Colonic mucosa (tissue), 4 donors: ENCODE measurements at regions not wholly inside any gene's neighbourhood (a gene's known extent, or its start where the extent isn't known, plus 50 kb on each side); places are given as distances from the start of the nearest gene placed in this dataset.

Source experiments
- DNase-seq: peaks from one replicate; pipeline ENCODE4 v3.0.0-alpha.2; 2020
- H3K27ac ChIP-seq: fragments of 200-600 bp; one replicate; pipeline ENCODE4 v1.8.0; 2021
- H3K27me3 ChIP-seq: fragments of 200-600 bp; one replicate; pipeline ENCODE4 v1.8.0; 2021
- H3K36me3 ChIP-seq: fragments of 200-600 bp; one replicate; pipeline ENCODE4 v1.8.0; 2021
- H3K4me1 ChIP-seq: fragments of 200-600 bp; one replicate; pipeline ENCODE4 v1.8.0; 2021; ENCODE audit warnings: mild to moderate bottlenecking
- H3K4me3 ChIP-seq: fragments of 200-600 bp; one replicate; pipeline ENCODE4 v1.8.0; 2021
- H3K9ac ChIP-seq, 2 donors: one replicate each; pipeline ENCODE4 v1.7.0; 2013; ENCODE audit warnings: control low read depth in 2 of 2, low read depth in 2 of 2, low read length in 2 of 2
- H3K9me3 ChIP-seq: fragments of 200-600 bp; one replicate; pipeline ENCODE4 v1.8.0; 2021
- CTCF ChIP-seq: fragments of 200-600 bp; IDR thresholded peaks from one replicate; pipeline ENCODE4 v1.8.0; 2022; ENCODE audit warnings: antibody characterized with exemption, mild to moderate bottlenecking
- intact Hi-C: fragments of 100-400 bp; cut with DNase I; formaldehyde crosslinking; loops from one replicate; pipeline ENCODE4 v1.14.1; 2022
- donor health status: healthy.
- donor health status: DM: no; HTN: no; CAD: no.
- donor health status: DM: no; HTN: no; CAD: no.

GRCh38 chr2:128787616-128788015 lies 468.9 kb upstream of the HS6ST1 start:
- no peak for TF ChIP-seq CTCF
- intact Hi-C loops, result no loop called here
- Histone ChIP-seq H3K4me1 (no peaks in the 10 kb centered on the region), H3K27ac (no peak overlapping the region), H3K27me3 (no peaks in the 10 kb centered on the region), H3K4me3 (no peak overlapping the region), H3K9me3 (no peaks in the 10 kb centered on the region), H3K36me3 (no peaks in the 10 kb centered on the region), H3K9ac (no peak overlapping the region)
- peak; percentile 5 for DNase-seq

GRCh38 chr2:128788636-128789220 lies 470.1 kb upstream of the HS6ST1 start:
- TF ChIP-seq CTCF, result no peak
- no peaks in the 10 kb centered on the region for H3K27me3 ChIP-seq
- H3K4me3 ChIP-seq, result no peak overlapping the region
- no peaks in the 10 kb centered on the region for H3K36me3 ChIP-seq
- no peak overlapping the region for H3K9ac ChIP-seq
- no peak overlapping the region for H3K27ac ChIP-seq
- intact Hi-C loops, result no loop called here
- no peaks in the 10 kb centered on the region for H3K4me1 ChIP-seq
- peak; percentile 7 for DNase-seq
- no peaks in the 10 kb centered on the region for H3K9me3 ChIP-seq

GRCh38 chr2:128789221-128789620 lies 470.6 kb upstream of the HS6ST1 start:
- DNase-seq, result peak; percentile 6
- Histone ChIP-seq H3K27me3 (no peaks in the 10 kb centered on the region), H3K9me3 (no peaks in the 10 kb centered on the region), H3K36me3 (no peaks in the 10 kb centered on the region), H3K27ac (no peak overlapping the region), H3K9ac (no peak overlapping the region), H3K4me3 (no peak overlapping the region), H3K4me1 (no peaks in the 10 kb centered on the region)
- TF ChIP-seq CTCF, result no peak
- intact Hi-C loops, result no loop called here

- H3K27ac ChIP-seq, result no peak overlapping the region
- H3K36me3 ChIP-seq, result no peaks in the 10 kb centered on the region
- H3K9ac ChIP-seq, result no peak overlapping the region
- H3K4me3 ChIP-seq, result no peak overlapping the region
- H3K9me3 ChIP-seq, result no peaks in the 10 kb centered on the region
- peak; percentile 2 for DNase-seq
- H3K4me1 ChIP-seq, result no peaks in the 10 kb centered on the region
- no peak for TF ChIP-seq CTCF
- intact Hi-C loops, result no loop called here
- no peaks in the 10 kb centered on the region for H3K27me3 ChIP-seq
These were observed 471.2 kb upstream of the HS6ST1 start for GRCh38 chr2:128789776-128790455.

GRCh38 chr2:128790541-128791001 lies 471.9 kb upstream of the HS6ST1 start:
- intact Hi-C loops, result no loop called here

More at GRCh38 chr2:128790541-128791001, 471.9 kb upstream of the HS6ST1 start:
- H3K27ac ChIP-seq, result no peak overlapping the region
- peak; percentile 6 for DNase-seq
- no peak for TF ChIP-seq CTCF
- no peak overlapping the region for H3K4me3 ChIP-seq
- no peaks in the 10 kb centered on the region for H3K9me3 ChIP-seq
- no peaks in the 10 kb centered on the region for H3K27me3 ChIP-seq
- no peaks in the 10 kb centered on the region for H3K4me1 ChIP-seq
- H3K9ac ChIP-seq, result no peak overlapping the region
- no peaks in the 10 kb centered on the region for H3K36me3 ChIP-seq
